Trophoblast cell (in vitro differentiated cells and primary cell): ENCODE measurements at regions not wholly inside any gene's neighbourhood (a gene's known extent, or its start where the extent isn't known, plus 50 kb on each side); places are given as distances from the start of the nearest gene placed in this dataset.
A peak's percentile ranks its signal among the peaks of the same experiment; 100 is the strongest.
"Not testable (repeated sequence)": the region's sequence is repeated elsewhere in the genome, so short reads cannot be mapped to it uniquely, and the experiment has no call there.

Experiments
- DNase-seq, 2 donors: peaks; one replicate each; pipeline ENCODE4 v3.0.0-alpha.2; 2016
- H2AFZ ChIP-seq: 2 replicates; pipeline ENCODE4 v1.6.1; 2013; ENCODE audit warnings: low read length, moderate library complexity, mild to moderate bottlenecking; ENCODE audit not compliant: insufficient read depth, poor library complexity
- H2AK5ac ChIP-seq: 2 replicates; pipeline ENCODE4 v1.6.1; 2013; ENCODE audit warnings: mild to moderate bottlenecking, low read length
- H2BK120ac ChIP-seq: 2 replicates; pipeline ENCODE4 v1.6.1; 2013; ENCODE audit warnings: low read length, mild to moderate bottlenecking, moderate library complexity; ENCODE audit not compliant: insufficient read depth, poor library complexity
- H2BK12ac ChIP-seq: 2 replicates; pipeline ENCODE4 v1.6.1; 2013; ENCODE audit warnings: mild to moderate bottlenecking, low read length, moderate library complexity
- H2BK5ac ChIP-seq: 2 replicates; pipeline ENCODE4 v1.6.1; 2013; ENCODE audit warnings: low read length, low read depth, moderate library complexity, mild to moderate bottlenecking; ENCODE audit not compliant: poor library complexity
- H3K14ac ChIP-seq: 2 replicates; pipeline ENCODE4 v1.6.1; 2013; ENCODE audit warnings: mild to moderate bottlenecking, low read length
- H3K18ac ChIP-seq: 2 replicates; pipeline ENCODE4 v1.6.1; 2013; ENCODE audit warnings: mild to moderate bottlenecking, low read length
- H3K23ac ChIP-seq: 2 replicates; pipeline ENCODE4 v1.6.1; 2013; ENCODE audit warnings: low read length
- H3K27ac ChIP-seq: 2 replicates; pipeline ENCODE4 v1.5.1; 2013; ENCODE audit warnings: low read depth, mild to moderate bottlenecking, inconsistent platforms, low read length, moderate library complexity
- H3K27me3 ChIP-seq: 2 replicates; pipeline ENCODE4 v1.6.1; 2013; ENCODE audit warnings: inconsistent platforms, mild to moderate bottlenecking, low read length, moderate library complexity; ENCODE audit not compliant: insufficient read depth
- H3K36me3 ChIP-seq, 2 experiments: 1 replicate in 1 of 2; 2 replicates in 1 of 2; pipeline ENCODE4 v1.6.1; 2013; ENCODE audit warnings: low read length in 2 of 2, mild to moderate bottlenecking in 2 of 2, moderate library complexity in 1 of 2; ENCODE audit not compliant: insufficient read depth in 2 of 2, control insufficient read depth in 1 of 2
- H3K4ac ChIP-seq: 2 replicates; pipeline ENCODE4 v1.6.1; 2013; ENCODE audit warnings: low read depth, mild to moderate bottlenecking, low read length, moderate library complexity
- H3K4me1 ChIP-seq, 2 experiments: 1 replicate in 1 of 2; 2 replicates in 1 of 2; pipeline ENCODE4 v1.6.1; 2013; ENCODE audit warnings: low read length in 2 of 2, mild to moderate bottlenecking in 2 of 2, moderate library complexity in 1 of 2; ENCODE audit not compliant: insufficient read depth in 2 of 2, control insufficient read depth in 1 of 2
- H3K4me2 ChIP-seq: 2 replicates; pipeline ENCODE4 v1.6.1; 2013; ENCODE audit warnings: inconsistent platforms, mild to moderate bottlenecking, low read length, moderate library complexity
- H3K4me3 ChIP-seq: 2 replicates; pipeline ENCODE4 v1.5.1; 2013; ENCODE audit warnings: mild to moderate bottlenecking, low read depth, low read length, inconsistent platforms
- H3K79me1 ChIP-seq: one replicate; pipeline ENCODE4 v1.6.1; 2013; ENCODE audit warnings: low read length
- H3K79me2 ChIP-seq: 2 replicates; pipeline ENCODE4 v1.6.1; 2013; ENCODE audit warnings: low read length, mild to moderate bottlenecking; ENCODE audit not compliant: control insufficient read depth, insufficient read depth, poor library complexity
- H3K9ac ChIP-seq: 2 replicates; pipeline ENCODE4 v1.6.1; 2013; ENCODE audit warnings: mild to moderate bottlenecking, low read length
- H3K9me3 ChIP-seq: 2 replicates; pipeline ENCODE4 v1.6.1; 2013; ENCODE audit warnings: low read depth, mild to moderate bottlenecking, control low read depth, inconsistent platforms, low read length; ENCODE audit not compliant: insufficient read depth
- H4K12ac ChIP-seq: 2 replicates; pipeline ENCODE4 v1.6.1; 2013; ENCODE audit warnings: low read depth, mild to moderate bottlenecking, low read length, moderate library complexity
- H4K8ac ChIP-seq: 2 replicates; pipeline ENCODE4 v1.6.1; 2013; ENCODE audit warnings: low read depth, mild to moderate bottlenecking, low read length, moderate library complexity
- H4K91ac ChIP-seq: one replicate; pipeline ENCODE4 v1.6.1; 2013; ENCODE audit warnings: low read depth, mild to moderate bottlenecking, low read length, moderate library complexity
- WGBS: extraction: QIAGEN DNeasy Blood & Tissue Kit; methylation state at CpG from one replicate; pipeline ENCODE4 v1.1.7; 2013; ENCODE audit warnings: missing lambda C conversion rate; ENCODE audit not compliant: insufficient read length, insufficient coverage; ENCODE audit errors: extremely low coverage; 5-methylcytosine and 5-hydroxymethylcytosine counted together

GRCh38 chr11:67871168-67871567 lies 132.7 kb downstream of the UNC93B1 start:
- not testable (repeated sequence) for H3K27ac ChIP-seq, H3K23ac ChIP-seq, H2BK5ac ChIP-seq, H4K12ac ChIP-seq, H3K4ac ChIP-seq, H3K4me1 ChIP-seq, H3K27me3 ChIP-seq, H3K9ac ChIP-seq, H3K79me2 ChIP-seq, H3K9me3 ChIP-seq, H3K79me1 ChIP-seq, H3K4me3 ChIP-seq, H2BK12ac ChIP-seq, H3K4me2 ChIP-seq, DNase-seq, H3K18ac ChIP-seq, H3K14ac ChIP-seq, H4K8ac ChIP-seq, H2AFZ ChIP-seq, H3K36me3 ChIP-seq, H2BK120ac ChIP-seq, H4K91ac ChIP-seq, H2AK5ac ChIP-seq
- WGBS = no CpG with 5 or more reads among the region's 5 CpGs

GRCh38 chr11:67862896-67863295 lies 141.0 kb downstream of the UNC93B1 start:
- no CpG with 5 or more reads among the region's 3 CpGs for WGBS
- not testable (repeated sequence) for H3K4me3 ChIP-seq, H3K9ac ChIP-seq, H4K12ac ChIP-seq, H3K27me3 ChIP-seq, H2AK5ac ChIP-seq, H2AFZ ChIP-seq, H3K4ac ChIP-seq, H3K79me2 ChIP-seq, H4K91ac ChIP-seq, H3K18ac ChIP-seq, H2BK12ac ChIP-seq, H3K14ac ChIP-seq, H3K79me1 ChIP-seq, H3K27ac ChIP-seq, H2BK120ac ChIP-seq, H3K36me3 ChIP-seq, H4K8ac ChIP-seq, H3K9me3 ChIP-seq, DNase-seq, H3K23ac ChIP-seq, H3K4me2 ChIP-seq, H3K4me1 ChIP-seq, H2BK5ac ChIP-seq

- not testable (repeated sequence) for H3K9ac ChIP-seq, H3K79me1 ChIP-seq, H3K27me3 ChIP-seq, H4K8ac ChIP-seq, H3K23ac ChIP-seq, H2BK120ac ChIP-seq, H2AK5ac ChIP-seq, H4K91ac ChIP-seq, H3K4me1 ChIP-seq, H3K18ac ChIP-seq, H2BK5ac ChIP-seq, H2AFZ ChIP-seq, H2BK12ac ChIP-seq, H3K4me3 ChIP-seq, H3K36me3 ChIP-seq, H4K12ac ChIP-seq, H3K27ac ChIP-seq, H3K4ac ChIP-seq, H3K4me2 ChIP-seq, H3K79me2 ChIP-seq, H3K9me3 ChIP-seq, H3K14ac ChIP-seq
- DNase-seq = peak in 1 of 2 donors; percentile 12
- no CpG with 5 or more reads among the region's 6 CpGs for WGBS
These were observed 144.3 kb downstream of the UNC93B1 start for GRCh38 chr11:67859513-67860161.

- not testable (repeated sequence) for H2AFZ ChIP-seq, H2BK5ac ChIP-seq, H3K4ac ChIP-seq, H3K4me2 ChIP-seq, H3K4me1 ChIP-seq, DNase-seq, H3K14ac ChIP-seq, H3K79me1 ChIP-seq, H4K91ac ChIP-seq, H3K9me3 ChIP-seq, H2AK5ac ChIP-seq, H2BK12ac ChIP-seq, H3K18ac ChIP-seq, H3K27me3 ChIP-seq, H3K79me2 ChIP-seq, H3K23ac ChIP-seq, H3K4me3 ChIP-seq, H4K12ac ChIP-seq, H3K36me3 ChIP-seq, H3K9ac ChIP-seq, H3K27ac ChIP-seq, H2BK120ac ChIP-seq, H4K8ac ChIP-seq
- no CpG with 5 or more reads among the region's 7 CpGs for WGBS
These were observed 153.2 kb downstream of the UNC93B1 start for GRCh38 chr11:67850747-67851146.
